ENCODE measurements at regions not wholly inside any gene's neighbourhood (a gene's known extent, or its start where the extent isn't known, plus 50 kb on each side); places are given as distances from the start of the nearest gene placed in this dataset.

DNA sequence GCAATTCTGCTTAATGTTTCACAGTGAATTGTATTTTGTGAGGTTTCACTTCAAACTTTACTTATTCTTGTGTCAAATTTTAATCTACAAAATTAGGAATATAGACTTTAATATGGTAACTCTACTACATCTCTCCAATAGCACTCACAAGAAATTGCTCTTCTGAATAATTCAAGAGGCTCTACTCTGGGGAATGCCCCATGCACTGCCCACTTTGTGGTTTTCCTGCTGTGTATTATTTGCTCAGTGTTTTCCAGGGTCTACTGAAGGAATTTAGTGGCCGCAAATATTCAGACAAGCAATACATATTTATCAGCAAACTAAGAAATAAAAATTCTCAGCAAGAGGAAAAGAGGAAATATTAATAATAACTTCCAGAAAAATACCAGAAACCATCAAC, 611.4 kb downstream of the TNS3 start:
- no peaks in the 10 kb centered on the region for H3K4me1 ChIP-seq
- no peaks in the 10 kb centered on the region for H3K9me3 ChIP-seq
- no peak overlapping the region for H3K4me3 ChIP-seq (ENCODE audit: low read depth, low read length)
- no peaks in the 10 kb centered on the region for H3K27me3 ChIP-seq
- H3K36me3 ChIP-seq: no peaks in the 10 kb centered on the region
- DNase-seq: no peak
- TF ChIP-seq, protein P1, sequence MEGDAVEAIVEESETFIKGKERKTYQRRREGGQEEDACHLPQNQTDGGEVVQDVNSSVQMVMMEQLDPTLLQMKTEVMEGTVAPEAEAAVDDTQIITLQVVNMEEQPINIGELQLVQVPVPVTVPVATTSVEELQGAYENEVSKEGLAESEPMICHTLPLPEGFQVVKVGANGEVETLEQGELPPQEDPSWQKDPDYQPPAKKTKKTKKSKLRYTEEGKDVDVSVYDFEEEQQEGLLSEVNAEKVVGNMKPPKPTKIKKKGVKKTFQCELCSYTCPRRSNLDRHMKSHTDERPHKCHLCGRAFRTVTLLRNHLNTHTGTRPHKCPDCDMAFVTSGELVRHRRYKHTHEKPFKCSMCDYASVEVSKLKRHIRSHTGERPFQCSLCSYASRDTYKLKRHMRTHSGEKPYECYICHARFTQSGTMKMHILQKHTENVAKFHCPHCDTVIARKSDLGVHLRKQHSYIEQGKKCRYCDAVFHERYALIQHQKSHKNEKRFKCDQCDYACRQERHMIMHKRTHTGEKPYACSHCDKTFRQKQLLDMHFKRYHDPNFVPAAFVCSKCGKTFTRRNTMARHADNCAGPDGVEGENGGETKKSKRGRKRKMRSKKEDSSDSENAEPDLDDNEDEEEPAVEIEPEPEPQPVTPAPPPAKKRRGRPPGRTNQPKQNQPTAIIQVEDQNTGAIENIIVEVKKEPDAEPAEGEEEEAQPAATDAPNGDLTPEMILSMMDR (IDR thresholded peaks at IDR 0.05; ENCODE audit: low read depth, low read length): no peak

DNA sequence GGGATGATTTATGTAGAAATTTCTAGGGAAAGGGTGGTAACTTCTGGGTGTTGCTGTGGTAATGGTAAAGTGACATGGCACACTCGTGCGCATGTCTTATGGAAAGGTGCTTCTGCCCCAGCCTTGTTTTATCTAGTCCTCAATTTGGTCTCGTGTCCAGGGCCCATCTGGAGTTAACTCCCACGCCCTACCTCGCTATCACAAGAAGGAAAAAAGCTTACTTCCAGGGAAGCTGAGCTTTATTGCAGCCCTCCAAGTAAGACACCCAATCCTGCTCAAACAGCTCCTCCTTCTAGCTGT, 611.8 kb downstream of the TNS3 start:
- TF ChIP-seq, protein P1 (IDR thresholded peaks at IDR 0.05; ENCODE audit: low read depth, low read length): no peak
- no peak for DNase-seq
- H3K4me3 ChIP-seq (ENCODE audit: low read depth, low read length): no peak overlapping the region
- no peaks in the 10 kb centered on the region for H3K27me3 ChIP-seq
- no peaks in the 10 kb centered on the region for H3K36me3 ChIP-seq
- H3K4me1 ChIP-seq: no peaks in the 10 kb centered on the region
- H3K9me3 ChIP-seq: no peaks in the 10 kb centered on the region

DNA sequence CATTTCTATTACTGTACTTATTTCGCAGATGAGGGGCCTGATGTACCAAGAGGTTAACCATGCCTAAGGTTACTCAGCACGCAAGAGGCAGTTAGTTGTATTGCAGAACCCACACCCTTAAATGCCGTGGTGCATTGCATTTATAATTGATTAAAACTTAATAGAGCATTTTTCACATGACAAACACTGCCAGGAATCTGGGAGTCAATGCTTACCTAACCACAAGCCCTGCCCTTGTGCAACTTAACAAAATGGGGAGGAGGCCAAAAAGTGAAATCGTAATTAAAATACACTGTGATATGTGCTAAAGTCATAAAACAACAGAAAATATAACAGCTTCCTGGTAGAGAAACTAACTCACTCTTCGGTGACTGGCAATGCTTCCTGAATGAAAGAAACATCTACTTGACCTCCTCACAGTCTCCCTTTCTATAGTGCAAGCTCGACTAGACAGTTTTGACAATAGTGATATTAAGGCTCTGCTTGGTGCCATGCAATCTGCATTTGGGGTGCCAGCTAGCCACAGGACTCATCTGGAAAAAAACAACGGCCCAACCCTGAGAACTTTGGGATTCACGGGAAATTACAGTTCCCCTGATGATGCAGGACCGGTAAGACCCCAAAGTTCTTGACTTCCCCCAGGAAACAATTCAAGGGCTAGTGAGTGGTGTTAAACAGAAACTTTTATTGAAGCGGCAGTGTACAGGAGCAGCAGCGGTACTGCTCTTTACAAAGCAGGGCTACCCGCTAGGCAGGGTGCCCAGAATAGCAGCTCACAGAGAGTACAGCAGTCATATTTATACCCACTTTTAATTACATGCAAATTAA, 612.4 kb downstream of the TNS3 start:
- Histone ChIP-seq H3K36me3 (no peaks in the 10 kb centered on the region), H3K4me3 (ENCODE audit: low read depth, low read length) (no peak overlapping the region), H3K27me3 (no peaks in the 10 kb centered on the region), H3K9me3 (no peaks in the 10 kb centered on the region), H3K4me1 (no peaks in the 10 kb centered on the region)
- DNase-seq: no peak
- TF ChIP-seq, protein P1 (IDR thresholded peaks at IDR 0.05; ENCODE audit: low read depth, low read length): no peak

DNA sequence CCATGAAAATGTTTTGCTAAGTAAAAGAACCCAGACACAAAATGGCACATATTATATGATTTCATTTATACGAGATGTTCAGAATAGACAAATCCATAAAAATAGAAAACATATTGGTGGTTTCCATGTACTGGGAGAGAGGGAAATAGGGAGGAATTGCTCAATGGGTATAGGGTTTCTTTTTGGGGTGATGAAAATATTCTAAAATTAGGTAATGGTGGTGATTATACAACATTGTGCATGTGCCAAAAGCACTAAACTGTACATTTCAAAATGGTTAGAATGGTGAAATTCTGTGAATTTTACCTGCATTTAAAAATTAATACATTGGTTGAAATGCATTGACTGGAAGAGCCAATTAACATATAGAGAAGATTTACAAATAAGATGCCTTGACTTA, 613.9 kb downstream of the TNS3 start:
- Histone ChIP-seq H3K4me1 (no peaks in the 10 kb centered on the region), H3K27me3 (no peaks in the 10 kb centered on the region), H3K9me3 (no peaks in the 10 kb centered on the region), H3K36me3 (no peaks in the 10 kb centered on the region), H3K4me3 (ENCODE audit: low read depth, low read length) (no peak overlapping the region)
- DNase-seq: no peak
- TF ChIP-seq, protein P1 (IDR thresholded peaks at IDR 0.05; ENCODE audit: low read depth, low read length): no peak

DNA sequence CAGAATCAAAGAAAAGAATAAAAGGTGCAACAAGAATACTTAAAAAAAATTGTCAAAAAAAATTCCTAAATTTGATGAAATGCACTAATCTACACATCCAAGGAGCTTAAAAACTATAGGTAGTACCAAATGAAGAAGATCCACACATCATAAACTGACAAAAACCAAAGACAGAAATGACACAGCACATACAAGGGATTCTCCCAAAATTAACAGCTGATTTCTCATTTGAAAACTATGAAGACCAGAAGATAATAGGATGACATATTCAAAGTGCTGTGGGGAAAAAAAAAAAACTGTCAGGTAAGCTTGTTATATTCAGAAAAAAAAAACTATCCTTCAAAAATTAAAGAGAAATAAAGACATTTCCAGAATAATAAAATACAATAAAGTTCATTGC, 618.2 kb downstream of the TNS3 start:
- no peaks in the 10 kb centered on the region for H3K36me3 ChIP-seq
- no peaks in the 10 kb centered on the region for H3K4me1 ChIP-seq
- TF ChIP-seq, protein P1 (IDR thresholded peaks at IDR 0.05; ENCODE audit: low read depth, low read length): no peak
- no peak overlapping the region for H3K4me3 ChIP-seq (ENCODE audit: low read depth, low read length)
- no peak for DNase-seq
- no peaks in the 10 kb centered on the region for H3K27me3 ChIP-seq
- H3K9me3 ChIP-seq: no peaks in the 10 kb centered on the region

DNA sequence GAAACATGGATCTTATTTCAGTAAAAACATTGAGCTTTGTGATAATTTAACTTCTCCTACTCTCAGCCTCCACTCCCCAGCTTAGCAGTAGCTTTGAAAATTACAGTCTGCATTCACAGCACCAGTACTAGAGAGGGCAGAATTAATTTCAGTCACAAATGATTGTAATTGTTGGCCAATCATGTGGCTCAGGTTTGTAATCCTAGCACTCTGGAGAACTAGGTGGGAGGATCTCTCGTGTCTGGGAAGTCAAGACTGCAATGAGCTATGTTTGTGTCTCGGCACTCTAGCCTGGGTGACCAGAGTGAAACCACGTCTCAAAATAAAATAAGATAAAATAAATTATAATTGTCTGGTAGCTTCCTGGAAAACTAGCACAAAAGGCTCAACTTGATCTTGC, 620.9 kb downstream of the TNS3 start:
- TF ChIP-seq, protein P1 (IDR thresholded peaks at IDR 0.05; ENCODE audit: low read depth, low read length): no peak
- Histone ChIP-seq H3K27me3 (no peaks in the 10 kb centered on the region), H3K4me1 (no peaks in the 10 kb centered on the region), H3K4me3 (ENCODE audit: low read depth, low read length) (no peak overlapping the region), H3K36me3 (no peaks in the 10 kb centered on the region), H3K9me3 (no peaks in the 10 kb centered on the region)
- no peak for DNase-seq

Data from BE2C (cell line).